ENCODE measurements at regions not wholly inside any gene's neighbourhood (a gene's known extent, or its start where the extent isn't known, plus 50 kb on each side); places are given as distances from the start of the nearest gene placed in this dataset.

GRCh38 chr22:48340727-48341709, 1486.7 kb downstream of the BRD1 start:
- Histone ChIP-seq H3K9me3 (ENCODE audit: low read depth) (no peaks in the 10 kb centered on the region), H3K36me3 (no peaks in the 10 kb centered on the region), H3K27ac (no peak overlapping the region), H3K4me1 (ENCODE audit: low read depth) (no peaks in the 10 kb centered on the region), H3K4me3 (no peak overlapping the region), H3K27me3 (no peaks in the 10 kb centered on the region)
- TF ChIP-seq CTCF (IDR thresholded peaks at IDR 0.05; ENCODE audit: low read depth, low read length): no peak
- no peak for DNase-seq (ENCODE audit: low read depth in 1 of 2, low spot score in 1 of 2)

DNA sequence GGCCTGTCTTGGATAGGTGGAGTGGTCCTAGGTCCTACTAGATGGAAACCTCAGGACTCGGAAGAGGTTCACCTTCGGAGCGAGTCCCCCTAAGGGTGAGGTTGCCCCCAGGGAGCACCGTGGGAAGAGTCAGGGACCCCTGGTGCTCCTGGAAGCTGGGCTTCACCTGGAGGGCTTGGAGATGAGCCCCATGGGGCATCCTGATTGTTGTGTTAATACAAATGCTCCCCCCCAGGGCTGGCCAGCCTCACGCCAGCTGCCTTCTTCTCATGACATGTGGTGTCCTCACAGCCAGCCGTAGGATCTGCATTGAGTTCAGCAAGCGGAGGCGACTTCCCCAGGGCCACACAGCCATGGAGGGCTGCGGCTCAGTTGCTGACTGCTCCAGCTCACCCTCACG, 1487.5 kb downstream of the BRD1 start:
- no peak overlapping the region for H3K4me3 ChIP-seq
- H3K27ac ChIP-seq: no peak overlapping the region
- no peaks in the 10 kb centered on the region for H3K4me1 ChIP-seq (ENCODE audit: low read depth)
- no peaks in the 10 kb centered on the region for H3K27me3 ChIP-seq
- H3K36me3 ChIP-seq: no peaks in the 10 kb centered on the region
- TF ChIP-seq CTCF (IDR thresholded peaks at IDR 0.05; ENCODE audit: low read depth, low read length): no peak
- no peak for DNase-seq (ENCODE audit: low read depth in 1 of 2, low spot score in 1 of 2)
- no peaks in the 10 kb centered on the region for H3K9me3 ChIP-seq (ENCODE audit: low read depth)

GRCh38 chr22:48338793-48339705, 1488.6 kb downstream of the BRD1 start:
- Histone ChIP-seq H3K27me3 (no peaks in the 10 kb centered on the region), H3K36me3 (no peaks in the 10 kb centered on the region), H3K27ac (no peak overlapping the region), H3K4me3 (no peak overlapping the region), H3K4me1 (ENCODE audit: low read depth) (no peaks in the 10 kb centered on the region), H3K9me3 (ENCODE audit: low read depth) (no peaks in the 10 kb centered on the region)
- TF ChIP-seq CTCF (IDR thresholded peaks at IDR 0.05; ENCODE audit: low read depth, low read length): no peak
- DNase-seq (ENCODE audit: low read depth in 1 of 2, low spot score in 1 of 2): no peak

- DNase-seq (ENCODE audit: low read depth in 1 of 2, low spot score in 1 of 2): no peak
- Histone ChIP-seq H3K4me3 (no peak overlapping the region), H3K4me1 (ENCODE audit: low read depth) (no peaks in the 10 kb centered on the region), H3K36me3 (no peaks in the 10 kb centered on the region), H3K27me3 (no peaks in the 10 kb centered on the region), H3K9me3 (ENCODE audit: low read depth) (no peaks in the 10 kb centered on the region), H3K27ac (no peak overlapping the region)
- no peak for TF ChIP-seq CTCF (IDR thresholded peaks at IDR 0.05; ENCODE audit: low read depth, low read length)
These were observed 1489.5 kb downstream of the BRD1 start for GRCh38 chr22:48337957-48338792.
